ENCODE measurements at regions not wholly inside any gene's neighbourhood (a gene's known extent, or its start where the extent isn't known, plus 50 kb on each side); places are given as distances from the start of the nearest gene placed in this dataset.
"Not testable (repeated sequence)": the region's sequence is repeated elsewhere in the genome, so short reads cannot be mapped to it uniquely, and the experiment has no call there.

DNA sequence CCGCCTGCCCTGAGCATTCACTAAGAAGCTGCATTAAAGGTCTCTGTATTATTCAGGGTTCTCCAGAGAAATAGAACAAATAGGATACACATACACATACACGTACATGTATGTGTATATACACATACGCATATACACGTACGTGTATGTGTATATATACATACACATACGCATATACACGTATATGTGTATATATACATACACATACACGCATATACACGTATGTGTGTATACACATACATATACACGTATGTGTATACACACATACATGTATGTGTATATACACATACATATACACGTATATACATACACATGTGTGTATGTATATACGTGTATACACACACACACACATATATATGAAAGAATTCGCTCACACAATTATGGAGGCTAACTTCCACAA lies 108.9 kb upstream of the BARHL2 start:
- DNase-seq (ENCODE audit: low read depth in 3 of 3, low spot score in 1 of 3): no peak

DNA sequence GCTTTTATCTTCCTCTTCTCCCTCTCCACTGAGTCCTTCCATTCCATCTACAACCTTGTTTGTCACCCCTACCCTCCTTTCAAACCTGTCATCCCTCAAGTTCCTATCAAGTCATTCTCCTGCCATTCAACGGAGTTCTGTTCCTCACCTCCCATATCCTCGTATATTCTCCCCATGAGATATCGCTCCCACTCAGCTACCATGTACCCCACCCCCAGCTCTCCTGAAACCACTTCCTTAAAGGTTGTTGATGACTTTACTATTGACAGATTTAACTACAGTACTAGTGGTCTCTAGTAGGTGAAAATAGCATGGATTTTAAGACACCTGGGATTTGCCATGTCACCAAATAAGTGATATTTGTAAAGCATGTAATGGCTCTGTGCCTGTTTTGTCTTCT lies 107.4 kb upstream of the BARHL2 start:
- DNase-seq (ENCODE audit: low read depth in 3 of 3, low spot score in 1 of 3): no peak

DNA sequence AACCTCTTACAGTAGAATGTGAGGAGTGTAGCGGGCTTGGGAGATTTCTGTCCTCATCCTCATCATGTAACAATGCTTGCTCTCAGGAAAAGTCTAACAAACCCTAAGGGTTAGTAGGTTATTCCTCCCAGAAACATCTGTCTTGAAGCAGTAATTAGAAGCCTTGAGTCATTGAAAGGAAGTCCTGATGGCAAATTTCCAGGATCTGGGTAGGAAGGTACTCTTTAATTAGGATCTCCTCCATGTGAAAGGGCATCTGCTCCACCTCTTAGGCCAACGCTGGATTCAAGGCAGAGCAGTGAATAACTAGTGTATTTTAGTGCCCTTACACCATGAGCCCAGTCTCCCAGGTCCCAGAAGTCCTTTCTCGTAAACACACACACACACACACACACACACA lies 106.6 kb upstream of the BARHL2 start:
- no peak for DNase-seq (ENCODE audit: low read depth in 3 of 3, low spot score in 1 of 3)

DNA sequence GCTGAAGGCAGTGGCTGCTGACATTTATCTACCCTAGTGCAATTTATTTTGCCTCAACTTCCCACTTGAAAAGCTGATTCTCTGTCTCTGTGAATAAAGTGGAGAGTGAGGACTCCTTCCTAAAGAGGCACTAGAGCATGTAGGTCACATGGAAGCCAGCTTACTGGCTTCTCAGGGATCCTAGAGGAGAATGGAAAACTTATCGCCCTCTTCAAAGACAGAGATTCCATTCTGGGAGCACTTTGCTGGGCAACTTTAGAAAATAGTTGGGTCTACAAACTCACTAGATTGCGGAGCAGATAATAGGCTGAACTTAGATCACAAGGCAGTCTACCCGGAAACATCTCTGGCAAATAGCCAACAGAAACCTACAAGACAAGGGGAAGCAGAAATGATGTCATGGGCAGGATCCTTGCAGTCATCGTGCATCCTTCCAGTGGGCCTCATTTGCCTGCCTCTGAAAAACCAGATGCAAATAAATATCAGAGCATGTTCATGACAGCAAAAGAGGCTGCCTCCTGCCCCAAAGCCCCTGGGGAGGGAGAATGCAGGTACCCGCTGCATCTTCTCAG lies 104.8 kb upstream of the BARHL2 start:
- DNase-seq (ENCODE audit: low read depth in 3 of 3, low spot score in 1 of 3): no peak

DNA sequence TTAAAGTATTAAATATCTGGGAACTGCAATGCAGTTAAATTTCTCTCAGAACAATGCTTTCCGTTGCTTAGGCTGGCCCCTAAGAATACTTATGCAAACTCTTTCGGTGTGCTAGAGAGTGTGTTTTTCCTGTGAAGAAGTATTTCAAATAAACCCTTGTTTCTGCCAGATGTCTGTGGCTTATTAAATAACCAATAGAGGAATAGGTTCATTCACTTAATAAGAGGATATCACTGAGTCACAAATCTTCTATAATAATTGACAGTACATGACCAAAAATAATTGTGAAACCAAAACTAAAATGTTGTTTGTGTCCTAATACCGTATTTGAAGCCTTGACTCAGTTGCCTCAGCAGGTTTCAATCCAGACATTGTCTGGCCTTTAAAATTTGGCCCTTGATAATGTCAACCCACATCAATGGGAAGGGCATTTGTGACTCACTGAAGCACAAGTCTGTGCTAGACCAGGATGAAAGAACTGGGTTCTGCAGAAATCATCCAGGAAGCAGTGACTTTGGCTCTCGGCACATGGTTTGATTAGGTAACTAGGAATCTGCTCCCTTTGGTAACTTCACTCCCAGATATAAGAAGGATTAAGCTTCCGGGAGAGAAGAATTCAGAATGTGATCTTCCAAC lies 104.2 kb upstream of the BARHL2 start:
- no peak for DNase-seq (ENCODE audit: low read depth in 3 of 3, low spot score in 1 of 3)

DNA sequence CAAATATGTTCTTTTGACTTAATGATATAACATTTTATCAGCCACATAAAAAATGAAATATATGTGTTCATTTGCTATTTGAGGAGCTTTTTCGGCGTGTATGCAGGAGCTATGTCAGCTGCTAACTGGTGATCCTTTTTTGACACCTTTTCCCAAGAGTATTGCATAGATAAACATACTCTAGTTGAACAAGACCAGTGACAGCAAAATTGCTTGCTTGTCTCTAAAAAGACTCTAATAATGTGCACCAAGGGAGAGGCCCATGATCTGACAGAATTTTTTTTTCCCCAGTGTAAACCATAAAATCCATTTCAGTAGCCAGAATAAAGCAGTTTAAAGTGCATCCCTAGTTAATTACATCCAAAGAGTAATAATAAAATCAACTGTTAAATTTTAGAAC lies 103.6 kb upstream of the BARHL2 start:
- DNase-seq (ENCODE audit: low read depth in 3 of 3, low spot score in 1 of 3): no peak

DNA sequence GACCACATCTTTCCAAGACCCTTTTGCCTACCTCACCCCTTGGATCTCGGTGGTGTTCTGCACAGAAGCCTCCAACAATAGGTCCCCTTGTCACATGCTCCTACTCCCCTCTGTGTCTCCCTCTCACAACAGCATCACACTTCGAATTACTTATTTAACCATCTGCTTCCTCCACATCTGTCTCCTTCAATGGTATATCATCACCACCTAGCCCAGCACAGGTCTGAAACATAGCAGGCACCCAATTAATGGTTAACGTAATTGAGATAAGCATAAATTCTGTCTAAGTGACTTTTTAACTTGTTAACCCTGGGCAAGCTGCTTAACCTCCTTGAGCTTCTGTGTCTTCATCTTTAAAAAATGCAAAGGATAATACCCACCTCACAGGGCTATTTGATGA lies 100.3 kb upstream of the BARHL2 start:
- DNase-seq (ENCODE audit: low read depth in 3 of 3, low spot score in 1 of 3): no peak

DNA sequence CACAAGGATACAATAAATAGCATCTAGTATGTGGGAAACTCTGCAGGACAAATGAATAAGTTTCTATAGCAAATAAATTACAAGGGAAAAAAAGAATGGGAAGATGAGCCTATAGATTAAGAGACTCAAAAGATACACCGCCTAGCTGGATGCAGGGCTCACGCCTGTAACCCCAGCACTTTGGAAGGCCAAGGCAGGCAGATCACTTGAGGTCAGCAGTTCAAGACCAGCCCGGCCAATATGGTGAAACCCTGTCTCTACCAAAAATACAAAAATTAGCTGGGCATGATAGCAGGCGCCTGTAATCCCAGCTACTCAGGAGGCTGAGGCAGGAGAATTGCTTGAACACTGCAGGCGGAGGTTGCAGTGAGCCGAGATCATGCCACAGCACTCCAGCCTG lies 95.1 kb upstream of the BARHL2 start:
- DNase-seq (ENCODE audit: low read depth in 3 of 3, low spot score in 1 of 3): not testable (repeated sequence)

DNA sequence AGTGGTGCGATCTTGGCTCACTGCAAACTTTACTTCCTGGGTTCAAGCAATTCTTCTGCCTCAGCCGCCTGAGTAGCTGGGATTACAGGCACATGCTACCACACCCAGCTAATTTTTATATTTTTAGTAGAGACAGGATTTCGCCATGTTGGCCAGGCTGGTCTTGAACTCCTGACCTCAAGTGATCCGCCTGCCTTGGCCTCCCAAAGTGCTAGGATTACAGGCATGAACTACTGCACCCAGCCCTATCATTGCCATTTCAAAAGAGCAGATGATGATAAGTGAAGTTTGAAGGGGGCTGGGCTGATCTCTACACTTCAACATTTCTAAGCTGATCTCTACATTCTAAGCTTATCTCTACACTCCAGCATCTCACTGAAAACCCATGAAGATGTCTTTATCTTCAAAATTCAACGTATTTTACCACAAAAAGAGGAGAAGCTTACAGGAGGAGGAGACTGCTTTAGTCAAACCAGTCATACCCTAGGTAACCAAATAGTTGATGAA lies 94.4 kb upstream of the BARHL2 start:
- DNase-seq (ENCODE audit: low read depth in 3 of 3, low spot score in 1 of 3): not testable (repeated sequence)

DNA sequence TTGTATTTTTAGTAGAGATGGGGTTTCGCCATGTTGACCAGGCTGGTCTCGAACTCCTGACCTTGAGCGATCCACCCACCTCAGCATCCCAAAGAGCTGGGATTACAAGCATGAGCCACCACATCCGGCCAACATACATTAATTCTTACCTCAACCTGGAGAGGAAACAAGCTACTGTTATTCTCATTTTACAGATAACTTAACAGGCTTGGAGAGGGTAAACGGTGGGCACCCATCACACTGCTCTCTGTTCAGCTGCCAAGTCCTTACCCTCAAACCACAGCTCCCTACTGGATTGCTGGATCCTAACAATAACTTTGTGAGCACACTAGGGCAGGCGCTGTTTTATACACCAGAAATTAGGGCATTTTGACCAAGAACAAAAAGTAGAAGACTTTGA lies 93.6 kb upstream of the BARHL2 start:
- DNase-seq (ENCODE audit: low read depth in 3 of 3, low spot score in 1 of 3): no peak

DNA sequence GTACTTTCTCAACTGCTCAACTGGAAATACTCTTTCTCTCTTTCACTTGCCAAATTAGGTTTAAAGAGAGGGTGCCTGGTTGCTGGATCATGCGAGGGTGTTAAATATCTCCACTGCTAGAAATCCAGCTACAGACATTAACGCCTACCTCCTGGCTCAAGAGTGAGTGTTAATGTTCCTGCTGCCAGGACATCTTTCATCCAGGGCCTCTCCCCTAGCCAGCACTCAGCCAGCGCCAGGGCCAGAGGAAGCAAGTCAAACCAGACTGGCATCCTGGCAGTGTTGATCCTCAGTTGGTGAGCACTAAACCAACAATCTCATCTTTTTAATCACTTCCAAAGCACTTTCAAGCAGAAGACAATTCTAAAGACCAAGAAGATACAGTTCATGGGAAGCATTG lies 92.9 kb upstream of the BARHL2 start:
- DNase-seq (ENCODE audit: low read depth in 3 of 3, low spot score in 1 of 3): no peak

DNA sequence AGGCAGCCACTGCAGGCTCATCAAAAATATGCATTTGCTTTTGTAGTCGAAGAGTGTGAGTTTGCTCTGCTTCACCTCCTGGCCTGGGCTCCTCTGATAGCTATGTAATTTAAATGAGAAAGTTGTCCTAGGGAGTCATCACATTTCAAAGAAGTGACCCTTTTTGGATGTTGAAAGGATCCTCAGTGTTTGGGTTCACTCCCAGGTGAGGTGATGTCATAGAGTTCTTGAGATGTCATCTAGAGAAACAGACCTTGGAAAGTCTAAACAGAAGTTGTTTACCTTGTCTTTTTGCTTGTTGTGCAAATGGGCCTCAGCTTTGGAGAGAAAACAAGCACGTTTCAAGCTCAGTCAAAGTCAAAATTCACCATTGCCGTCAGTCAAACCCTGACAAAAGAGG lies 92.0 kb upstream of the BARHL2 start:
- no peak for DNase-seq (ENCODE audit: low read depth in 3 of 3, low spot score in 1 of 3)

DNA sequence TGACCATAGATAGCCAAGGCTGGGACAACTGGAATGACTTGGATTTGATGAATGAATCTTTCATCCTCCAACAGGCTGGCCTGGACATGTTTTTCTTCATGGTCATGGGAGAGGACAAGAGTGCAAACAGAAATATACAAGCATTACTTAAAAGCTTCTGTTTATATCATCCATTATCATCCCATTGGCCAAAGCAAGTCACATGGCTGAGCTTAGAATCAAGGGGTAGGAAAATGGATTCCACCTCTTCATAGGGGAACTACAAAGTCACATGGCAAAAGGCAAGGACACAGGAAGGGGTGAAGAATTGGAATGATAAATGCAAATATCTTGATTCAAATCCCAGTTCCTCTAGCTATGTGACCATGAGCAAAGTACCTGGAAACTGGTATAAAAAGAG lies 90.2 kb upstream of the BARHL2 start:
- DNase-seq (ENCODE audit: low read depth in 3 of 3, low spot score in 1 of 3): no peak

DNA sequence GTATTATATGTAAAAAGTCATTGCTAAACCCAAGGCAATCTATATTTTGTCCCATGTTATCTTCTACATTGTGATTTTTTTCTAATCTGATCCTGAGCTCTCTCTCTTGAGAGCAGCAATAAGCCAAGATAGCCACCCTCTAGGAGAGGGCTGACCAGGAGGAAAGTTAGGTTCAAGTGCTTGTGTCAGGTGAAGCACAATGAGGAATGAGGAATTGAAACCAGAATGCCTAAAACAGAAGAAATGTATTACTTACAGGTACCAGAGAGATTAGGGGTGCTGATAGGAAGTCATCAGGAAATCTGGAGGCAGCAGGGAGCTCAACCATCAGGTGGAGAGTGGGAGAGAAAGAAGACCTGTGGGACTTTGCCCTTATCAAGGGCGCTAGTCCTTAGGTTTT lies 85.5 kb upstream of the BARHL2 start:
- DNase-seq (ENCODE audit: low read depth in 3 of 3, low spot score in 1 of 3): no peak

DNA sequence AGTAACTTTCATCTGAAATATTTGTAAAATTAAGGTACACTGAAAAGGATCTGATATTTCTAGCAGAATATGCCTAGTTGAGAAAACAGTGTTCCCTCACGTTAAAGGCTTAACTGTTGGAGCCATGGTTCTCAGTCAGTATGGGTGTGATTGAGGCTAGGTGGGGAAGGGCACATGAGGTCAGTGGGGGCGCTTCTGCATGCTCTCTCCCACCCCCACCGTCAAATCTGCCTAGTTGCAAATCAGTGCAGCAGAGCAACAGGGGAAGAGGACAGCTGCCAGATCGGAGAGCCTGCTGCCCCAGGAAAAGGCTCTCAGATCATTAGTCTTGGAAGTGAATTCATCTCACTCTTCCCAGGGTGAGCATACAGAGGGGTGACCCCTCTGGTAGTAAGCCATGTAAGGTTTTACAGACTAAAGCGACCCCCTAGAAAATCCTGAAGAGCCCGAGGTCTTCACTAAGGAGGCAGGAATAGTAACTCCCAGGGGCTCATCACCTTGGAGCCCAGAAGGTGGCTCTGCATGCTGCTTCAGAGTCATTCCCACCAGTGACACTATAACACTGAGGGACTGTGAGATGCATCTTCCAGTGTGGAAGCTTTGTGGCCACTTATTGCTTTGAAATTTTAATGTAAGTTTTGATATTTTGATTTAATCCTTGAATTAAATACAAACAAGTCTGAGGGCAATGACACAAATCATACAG lies 83.1 kb upstream of the BARHL2 start:
- DNase-seq (ENCODE audit: low read depth in 3 of 3, low spot score in 1 of 3): no peak

DNA sequence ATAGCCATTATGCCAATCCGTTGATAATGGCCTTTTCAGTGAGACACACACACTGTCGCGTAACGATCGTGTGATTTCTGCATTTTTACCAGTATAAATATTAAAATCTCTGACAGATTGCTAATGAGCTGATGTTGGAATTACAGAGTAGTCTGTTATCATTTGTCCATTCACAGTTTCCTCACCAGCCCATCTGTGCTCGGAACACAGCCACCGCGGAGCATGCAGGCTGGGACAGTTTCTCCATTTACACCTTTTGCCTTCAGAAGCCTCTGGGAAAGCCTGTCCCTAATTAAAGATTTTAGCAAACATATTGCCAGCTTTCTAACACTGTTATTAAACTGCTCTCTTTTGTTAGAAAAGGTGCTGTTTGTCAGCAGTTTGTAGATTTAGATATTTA lies 82.2 kb upstream of the BARHL2 start:
- no peak for DNase-seq (ENCODE audit: low read depth in 3 of 3, low spot score in 1 of 3)

DNA sequence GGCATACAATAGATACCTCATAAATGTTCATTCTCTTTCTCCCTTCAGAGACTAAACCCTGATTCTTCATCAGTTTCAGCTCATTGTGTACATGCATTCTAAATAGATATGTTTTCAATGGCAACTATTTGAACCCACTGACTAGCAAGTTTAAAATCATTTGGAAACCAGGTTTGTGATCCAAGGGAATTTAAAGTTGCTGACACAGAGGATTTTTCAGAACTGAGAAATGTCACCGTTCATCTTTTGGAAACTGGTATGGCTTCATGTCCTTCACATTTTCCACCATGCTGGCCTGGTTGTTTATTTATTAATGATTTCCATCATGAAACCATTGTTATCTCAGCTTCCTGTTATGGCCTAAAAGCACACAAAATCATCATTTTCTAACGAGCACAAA lies 81.8 kb upstream of the BARHL2 start:
- DNase-seq (ENCODE audit: low read depth in 3 of 3, low spot score in 1 of 3): no peak

DNA sequence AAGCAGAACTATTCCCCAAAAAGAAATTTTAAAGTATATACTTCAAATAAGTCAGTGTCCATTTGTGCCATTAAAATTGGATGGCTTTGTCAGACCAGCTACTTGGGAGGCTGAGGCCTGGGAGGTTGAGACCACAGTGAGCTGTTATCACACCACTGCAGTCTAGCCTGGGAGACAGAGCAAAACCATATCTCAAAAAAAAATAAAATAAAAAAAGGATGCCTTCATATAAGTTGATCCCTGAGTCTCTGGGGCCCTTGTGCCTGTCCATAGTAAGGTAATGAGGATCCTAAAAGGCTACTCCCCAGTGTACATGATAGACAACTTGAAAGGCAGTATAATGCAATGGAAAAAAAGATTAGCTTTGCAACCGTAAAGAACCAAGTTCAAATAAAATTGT lies 81.2 kb upstream of the BARHL2 start:
- no peak for DNase-seq (ENCODE audit: low read depth in 3 of 3, low spot score in 1 of 3)

DNA sequence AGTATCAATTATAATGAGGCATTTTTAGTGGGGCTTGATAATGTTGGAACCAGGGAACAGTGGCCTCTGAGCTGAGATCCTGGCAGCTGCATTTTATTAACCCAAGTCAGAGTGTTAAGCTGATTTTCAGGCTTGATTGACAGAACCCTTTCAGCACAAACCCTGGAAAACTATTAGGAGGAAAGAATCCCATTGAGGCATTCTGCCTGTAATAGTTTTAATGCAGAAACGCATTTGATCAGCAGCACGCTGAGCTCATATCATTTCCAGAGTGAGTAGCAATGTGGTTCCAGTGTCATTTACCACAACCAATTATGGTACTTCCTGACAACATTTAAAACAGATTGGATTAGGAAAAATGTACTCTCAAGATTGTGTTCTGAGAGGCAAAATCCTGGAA lies 78.3 kb upstream of the BARHL2 start:
- no peak for DNase-seq (ENCODE audit: low read depth in 3 of 3, low spot score in 1 of 3)

DNA sequence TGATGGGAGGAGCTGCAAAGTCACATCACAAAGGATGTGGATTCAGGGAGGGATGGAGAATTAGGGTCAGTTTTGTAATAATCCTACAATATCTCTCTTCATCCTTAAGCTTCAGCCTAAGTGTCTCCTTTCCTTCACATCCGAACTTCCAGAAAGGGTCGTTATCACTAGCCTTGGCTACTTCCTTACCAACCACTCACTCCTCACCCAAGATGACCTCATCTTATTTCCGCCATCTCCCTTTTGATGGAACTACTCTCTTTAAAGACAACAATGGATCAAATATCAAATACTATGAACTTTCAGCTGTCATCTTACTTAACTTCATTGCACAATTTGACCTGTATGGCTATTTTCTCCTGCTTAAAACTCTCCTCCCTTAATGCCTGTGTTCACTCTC lies 69.6 kb upstream of the BARHL2 start:
- DNase-seq (ENCODE audit: low read depth in 3 of 3, low spot score in 1 of 3): no peak

DNA sequence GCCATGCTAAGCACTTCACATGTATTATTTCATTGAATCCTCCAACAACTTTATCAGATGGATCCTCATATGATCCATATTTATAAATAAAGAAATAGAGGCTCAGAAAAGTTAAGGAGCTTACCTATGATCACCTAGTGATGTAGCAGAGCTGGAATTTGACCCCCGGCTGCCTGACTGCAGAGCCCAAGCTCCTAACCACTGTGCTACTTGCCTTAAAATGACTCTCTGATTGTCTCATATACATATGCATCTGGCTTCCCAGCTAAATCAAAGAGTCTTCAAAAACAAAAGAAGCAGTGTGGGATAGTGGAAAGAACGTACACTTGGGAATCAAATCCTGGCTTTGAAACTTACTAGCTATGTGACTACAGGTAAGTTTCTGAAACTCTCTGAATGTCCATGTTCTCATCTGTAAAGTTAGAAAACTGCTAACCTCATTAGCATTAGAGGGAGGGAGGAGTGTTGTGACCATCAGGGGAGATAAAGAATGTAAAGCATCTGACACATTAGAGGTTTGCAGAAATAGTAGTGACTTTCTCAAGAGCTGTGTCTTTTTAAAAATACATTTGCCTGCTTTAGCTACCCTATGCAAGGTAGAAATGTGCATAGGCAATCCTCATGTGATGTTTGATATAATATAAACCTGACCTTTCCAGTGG lies 67.2 kb upstream of the BARHL2 start:
- DNase-seq (ENCODE audit: low read depth in 3 of 3, low spot score in 1 of 3): no peak

DNA sequence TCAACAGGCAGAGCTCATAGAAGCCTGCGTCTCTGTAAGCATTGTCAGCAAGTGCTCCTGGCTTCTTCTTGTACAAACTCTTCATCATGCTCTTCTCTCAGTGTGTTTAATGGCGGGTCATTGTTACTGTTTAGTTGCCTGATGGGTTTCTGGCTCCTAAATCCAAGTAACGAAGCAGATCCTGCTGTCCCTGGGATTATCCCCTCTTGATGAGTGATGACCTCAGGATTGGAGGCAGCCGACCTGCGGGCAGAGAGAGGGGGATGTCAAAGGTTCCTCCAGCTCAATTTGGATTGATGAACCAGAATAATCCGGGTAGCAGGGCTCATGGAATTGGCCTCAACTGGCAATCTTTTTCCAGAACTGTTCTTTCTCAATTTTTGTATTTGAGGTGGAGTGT lies 66.1 kb upstream of the BARHL2 start:
- DNase-seq (ENCODE audit: low read depth in 3 of 3, low spot score in 1 of 3): no peak
